IPS-15b (cell line): ENCODE measurements at regions not wholly inside any gene's neighbourhood (a gene's known extent, or its start where the extent isn't known, plus 50 kb on each side); places are given as distances from the start of the nearest gene placed in this dataset.
"Not testable (repeated sequence)": the region's sequence is repeated elsewhere in the genome, so short reads cannot be mapped to it uniquely, and the experiment has no call there.

ENCODE experiments used
- H3K27me3 ChIP-seq: one replicate; pipeline ENCODE4 v1.6.1; 2013; ENCODE audit warnings: low read length; ENCODE audit not compliant: control insufficient read depth, insufficient read depth
- H3K36me3 ChIP-seq: one replicate; pipeline ENCODE4 v1.6.1; 2013; ENCODE audit warnings: low read length; ENCODE audit not compliant: control insufficient read depth, insufficient read depth
- H3K4me1 ChIP-seq: one replicate; pipeline ENCODE4 v1.6.1; 2013; ENCODE audit warnings: mild to moderate bottlenecking, low read length; ENCODE audit not compliant: control insufficient read depth, insufficient read depth
- H3K4me3 ChIP-seq: one replicate; pipeline ENCODE4 v1.5.1; 2013; ENCODE audit warnings: low read depth, low read length
- H3K9ac ChIP-seq: one replicate; pipeline ENCODE4 v1.6.1; 2013; ENCODE audit warnings: low read depth, mild to moderate bottlenecking, low read length
- H3K9me3 ChIP-seq: one replicate; pipeline ENCODE4 v1.6.1; 2013; ENCODE audit warnings: mild to moderate bottlenecking, low read length; ENCODE audit not compliant: control insufficient read depth, insufficient read depth

DNA sequence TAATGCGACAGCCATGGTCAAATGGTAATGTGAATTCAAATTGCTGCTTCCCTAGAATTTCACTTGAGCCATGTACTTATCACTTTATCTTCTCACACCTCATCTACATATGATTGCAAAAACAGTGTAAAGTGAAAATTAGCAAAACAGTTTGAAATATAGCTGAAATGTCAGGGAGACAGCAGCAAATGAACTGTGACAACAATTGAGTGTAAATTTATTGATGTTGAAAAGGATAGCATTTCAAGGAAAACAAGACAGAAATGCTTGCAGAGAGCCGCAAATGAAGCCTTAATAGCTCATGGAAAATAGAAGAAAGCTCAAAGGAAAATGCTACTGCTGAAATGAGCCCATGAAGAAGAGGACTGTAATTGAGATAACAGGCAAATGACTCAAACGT, 516.2 kb upstream of the POT1 start:
- Histone ChIP-seq H3K4me3 (no peak overlapping the region), H3K36me3 (no peaks in the 10 kb centered on the region), H3K27me3 (no peaks in the 10 kb centered on the region), H3K4me1 (no peaks in the 10 kb centered on the region), H3K9me3 (no peaks in the 10 kb centered on the region), H3K9ac (no peak overlapping the region)

GRCh38 chr7:125444864-125445263, 515.2 kb upstream of the POT1 start:
- Histone ChIP-seq H3K9ac (no peak overlapping the region), H3K36me3 (no peaks in the 10 kb centered on the region), H3K27me3 (no peaks in the 10 kb centered on the region), H3K4me3 (no peak overlapping the region), H3K4me1 (no peaks in the 10 kb centered on the region), H3K9me3 (no peaks in the 10 kb centered on the region)

DNA sequence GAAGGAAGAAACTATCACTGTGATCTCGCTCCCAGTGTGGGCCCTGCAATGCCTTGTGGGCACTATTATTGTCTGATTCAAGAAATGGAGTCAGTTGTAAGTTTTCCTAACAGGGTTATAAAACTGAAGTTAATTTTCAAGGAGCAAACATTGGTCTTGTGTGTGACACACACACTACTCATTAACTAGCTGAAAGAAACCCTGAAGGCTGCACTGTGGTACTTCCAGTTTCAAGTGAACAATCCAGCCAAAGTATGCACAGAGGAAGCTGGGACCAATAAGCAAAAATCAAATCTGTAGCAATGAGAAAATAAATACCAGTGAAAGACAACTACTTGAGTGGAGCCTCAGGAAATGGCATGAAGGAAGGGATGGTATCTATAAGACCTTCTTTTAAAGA, 506.6 kb upstream of the POT1 start:
- Histone ChIP-seq H3K4me1 (no peaks in the 10 kb centered on the region), H3K9ac (no peak overlapping the region), H3K27me3 (no peaks in the 10 kb centered on the region), H3K36me3 (no peaks in the 10 kb centered on the region), H3K9me3 (no peaks in the 10 kb centered on the region), H3K4me3 (no peak overlapping the region)

DNA sequence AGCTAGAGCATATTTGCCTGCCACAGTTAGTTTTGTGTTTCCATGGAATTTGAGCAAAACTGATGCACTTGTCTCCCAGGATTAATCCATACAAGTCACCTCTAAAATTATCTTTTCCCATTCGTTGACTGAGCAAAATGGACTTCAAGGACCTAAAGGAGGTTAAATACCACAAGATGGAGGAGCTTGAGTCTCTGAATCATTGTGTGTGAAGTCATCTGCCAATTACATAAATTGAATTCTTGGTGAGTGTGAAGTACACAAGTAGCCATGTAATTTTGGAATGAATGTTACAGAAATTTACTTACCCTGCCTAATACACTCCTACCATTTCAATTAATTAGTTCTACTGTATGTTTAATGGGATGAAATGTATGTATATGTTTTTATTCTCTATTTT, 501.7 kb upstream of the POT1 start:
- H3K36me3 ChIP-seq = no peaks in the 10 kb centered on the region
- no peak overlapping the region for H3K4me3 ChIP-seq
- no peaks in the 10 kb centered on the region for H3K9me3 ChIP-seq
- H3K9ac ChIP-seq = no peak overlapping the region
- H3K4me1 ChIP-seq = no peaks in the 10 kb centered on the region
- no peaks in the 10 kb centered on the region for H3K27me3 ChIP-seq

- Histone ChIP-seq H3K9me3 (no peaks in the 10 kb centered on the region), H3K4me3 (no peak overlapping the region), H3K36me3 (no peaks in the 10 kb centered on the region), H3K4me1 (no peaks in the 10 kb centered on the region), H3K27me3 (no peaks in the 10 kb centered on the region), H3K9ac (no peak overlapping the region)
Measured at GRCh38 chr7:125430013-125430412, 500.4 kb upstream of the POT1 start.

GRCh38 chr7:125427676-125428075, 498.1 kb upstream of the POT1 start:
- no peaks in the 10 kb centered on the region for H3K4me1 ChIP-seq
- H3K9me3 ChIP-seq = no peaks in the 10 kb centered on the region
- no peak overlapping the region for H3K9ac ChIP-seq
- no peaks in the 10 kb centered on the region for H3K27me3 ChIP-seq
- H3K4me3 ChIP-seq = no peak overlapping the region
- H3K36me3 ChIP-seq = no peaks in the 10 kb centered on the region

DNA sequence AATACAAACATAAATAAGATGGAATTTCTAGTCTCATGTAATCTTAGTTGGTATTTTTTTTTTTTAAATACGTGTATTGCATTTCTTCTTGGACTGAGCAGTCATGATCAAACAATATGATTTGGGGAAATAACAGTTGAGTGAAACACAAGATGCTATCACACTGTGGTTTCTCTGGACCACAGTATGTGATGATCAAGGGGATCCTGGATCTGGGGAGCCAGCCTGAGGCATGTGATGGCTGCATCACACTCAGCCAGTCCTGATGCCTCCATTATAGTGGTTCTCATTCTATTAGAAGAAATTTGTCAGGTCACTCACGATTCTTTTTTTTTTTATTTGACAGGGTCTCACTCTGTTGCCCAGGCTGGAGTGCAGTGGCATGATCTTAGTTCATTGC, 495.9 kb upstream of the POT1 start:
- no peaks in the 10 kb centered on the region for H3K36me3 ChIP-seq
- no peak overlapping the region for H3K9ac ChIP-seq
- H3K27me3 ChIP-seq = no peaks in the 10 kb centered on the region
- H3K9me3 ChIP-seq = no peaks in the 10 kb centered on the region
- H3K4me3 ChIP-seq = no peak overlapping the region
- no peaks in the 10 kb centered on the region for H3K4me1 ChIP-seq

DNA sequence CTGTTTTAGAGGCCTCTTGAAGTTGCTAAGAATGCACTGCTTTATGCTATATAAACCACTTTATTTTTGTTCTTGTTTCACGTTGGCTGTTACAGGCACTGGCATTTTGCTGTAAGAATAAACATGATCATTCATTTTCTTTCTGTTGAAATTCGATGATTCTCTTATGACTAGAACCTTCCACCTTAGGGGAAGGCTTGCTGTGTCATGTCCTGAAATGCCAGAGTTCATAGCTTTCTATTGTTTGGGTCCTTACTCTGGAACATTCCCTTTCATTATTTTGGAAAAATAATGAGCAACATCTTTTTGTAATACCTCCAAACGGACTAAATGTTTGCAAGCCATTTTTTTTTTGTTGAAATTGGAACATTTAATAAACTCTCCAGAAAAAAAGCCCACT, 495.1 kb upstream of the POT1 start:
- H3K4me1 ChIP-seq = no peaks in the 10 kb centered on the region
- H3K4me3 ChIP-seq = no peak overlapping the region
- H3K9ac ChIP-seq = no peak overlapping the region
- H3K36me3 ChIP-seq = no peaks in the 10 kb centered on the region
- H3K9me3 ChIP-seq = no peaks in the 10 kb centered on the region
- no peaks in the 10 kb centered on the region for H3K27me3 ChIP-seq

DNA sequence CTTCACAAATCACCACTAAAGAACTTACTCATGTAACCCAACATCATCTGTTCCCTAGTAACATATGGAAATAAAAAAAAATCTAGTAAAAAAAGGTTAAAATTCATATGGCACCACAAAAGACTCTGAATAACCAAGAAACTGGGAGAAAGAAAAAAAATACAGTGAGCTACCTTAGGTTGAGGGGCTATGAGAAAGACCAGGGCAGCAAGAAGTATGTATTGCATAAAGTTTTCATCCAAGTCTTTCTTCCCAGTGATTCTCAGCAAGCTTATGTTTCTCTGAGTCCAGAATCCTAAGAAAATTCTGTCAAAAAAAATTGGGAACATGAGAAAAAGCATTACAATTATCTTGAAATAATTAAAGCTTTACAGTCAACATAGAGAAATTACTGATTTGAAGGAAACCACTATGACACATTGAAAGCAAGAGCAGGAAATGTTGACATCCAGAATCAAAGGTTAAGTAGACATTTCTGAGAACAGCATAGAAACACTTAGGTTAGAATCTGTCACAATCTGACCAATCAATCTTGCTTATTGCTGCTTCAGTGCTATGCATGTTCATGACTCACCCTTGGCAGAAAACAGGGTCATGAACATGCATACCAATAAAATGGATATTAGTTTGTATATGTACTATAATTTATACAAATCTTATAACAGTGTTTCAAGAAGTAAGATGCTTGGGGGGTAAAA, 494.0 kb upstream of the POT1 start:
- Histone ChIP-seq H3K27me3 (no peaks in the 10 kb centered on the region), H3K4me3 (no peak overlapping the region), H3K9me3 (no peaks in the 10 kb centered on the region), H3K36me3 (no peaks in the 10 kb centered on the region), H3K4me1 (no peaks in the 10 kb centered on the region), H3K9ac (no peak overlapping the region)

DNA sequence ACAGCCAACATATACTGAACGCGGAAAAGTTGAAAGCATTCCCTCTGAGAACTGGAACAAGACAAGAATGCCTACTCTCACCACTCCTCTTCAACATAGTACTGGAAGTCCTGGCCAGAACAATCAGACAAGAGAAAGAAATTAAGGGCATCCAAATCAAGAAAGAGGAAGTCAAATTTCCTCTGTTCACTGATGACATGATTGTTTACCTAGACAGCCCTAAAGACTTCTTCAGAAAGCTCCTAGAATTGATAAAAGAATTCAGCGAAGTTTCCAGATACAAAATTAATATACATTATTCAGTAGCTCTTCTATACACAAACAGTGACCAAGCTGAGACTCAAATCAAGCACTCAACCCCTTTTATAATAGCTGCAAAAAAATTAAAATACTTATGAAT, 491.8 kb upstream of the POT1 start:
- not testable (repeated sequence) for H3K4me1 ChIP-seq, H3K4me3 ChIP-seq, H3K9me3 ChIP-seq, H3K9ac ChIP-seq, H3K36me3 ChIP-seq, H3K27me3 ChIP-seq

- Histone ChIP-seq H3K4me1 (no peaks in the 10 kb centered on the region), H3K9ac (no peak overlapping the region), H3K4me3 (no peak overlapping the region), H3K9me3 (no peaks in the 10 kb centered on the region), H3K27me3 (no peaks in the 10 kb centered on the region), H3K36me3 (no peaks in the 10 kb centered on the region)
Measured at GRCh38 chr7:125412890-125413665, 483.5 kb upstream of the POT1 start.

DNA sequence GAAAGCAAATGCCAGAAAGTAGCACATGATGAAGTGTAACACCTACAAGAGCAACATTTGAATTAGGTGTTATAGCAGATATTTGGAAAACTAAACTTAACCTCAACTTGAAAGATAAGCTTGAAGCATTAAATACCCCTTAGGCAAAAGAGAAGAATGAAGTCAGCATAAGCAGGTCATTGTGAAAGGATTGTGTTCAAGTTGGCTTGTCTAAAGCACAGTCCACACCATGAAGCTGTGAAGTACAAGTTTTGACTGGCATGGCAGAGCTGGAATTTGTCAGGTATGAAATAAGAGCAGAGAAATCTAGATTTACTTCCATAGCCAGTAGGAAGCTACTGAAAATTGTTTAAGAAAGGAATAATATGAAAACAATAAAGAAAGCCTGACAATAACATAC, 480.3 kb upstream of the POT1 start:
- Histone ChIP-seq H3K36me3 (no peaks in the 10 kb centered on the region), H3K9me3 (no peaks in the 10 kb centered on the region), H3K27me3 (no peaks in the 10 kb centered on the region), H3K4me1 (no peaks in the 10 kb centered on the region), H3K4me3 (no peak overlapping the region), H3K9ac (no peak overlapping the region)
